SK-N-SH treated with all-trans-retinoic acid at 6 μM for 48 hours (cell line): ENCODE measurements at regions not wholly inside any gene's neighbourhood (a gene's known extent, or its start where the extent isn't known, plus 50 kb on each side); places are given as distances from the start of the nearest gene placed in this dataset.
"Not testable (repeated sequence)": the region's sequence is repeated elsewhere in the genome, so short reads cannot be mapped to it uniquely, and the experiment has no call there.

Experiments
- ATAC-seq: fragments of 200-7000 bp; cut with Tn5 transposase; 3 replicates; pipeline ENCODE4 v1.9.1; 2020; ENCODE audit warnings: mild to moderate bottlenecking, moderate library complexity
- ARNTL ChIP-seq: fragments of 450-650 bp; formaldehyde crosslinking; IDR thresholded peaks from 2 replicates; pipeline ENCODE4 v1.5.0; 2020; ENCODE audit warnings: low read depth, mild to moderate bottlenecking, moderate library complexity, borderline replicate concordance
- BACH2 ChIP-seq: fragments of 250-450 bp; sonication (Bioruptor Pico); IDR thresholded peaks from 2 replicates; pipeline ENCODE4 v1.9.0; 2021; ENCODE audit warnings: mild to moderate bottlenecking, borderline replicate concordance
- CSDC2 ChIP-seq: fragments of 250-450 bp; sonication (Bioruptor Pico); IDR thresholded peaks from 2 replicates; pipeline ENCODE4 v1.5.0; 2020; ENCODE audit warnings: mild to moderate bottlenecking, moderate library complexity
- GLIS3 ChIP-seq: fragments of 250-450 bp; sonication (Bioruptor Pico); IDR thresholded peaks from 2 replicates; pipeline ENCODE4 v1.5.0; 2020; ENCODE audit warnings: mild to moderate bottlenecking, moderate library complexity
- ISL1 ChIP-seq: fragments of 250-450 bp; sonication (Bioruptor Pico); IDR thresholded peaks from 2 replicates; pipeline ENCODE4 v2.1.2; 2022; ENCODE audit warnings: mild to moderate bottlenecking, moderate library complexity
- OSR1 ChIP-seq: fragments of 250-450 bp; sonication (Bioruptor Pico); IDR thresholded peaks from 2 replicates; pipeline ENCODE4 v1.8.0; 2022; ENCODE audit warnings: moderate library complexity, mild to moderate bottlenecking, inconsistent platforms
- PPARA ChIP-seq: fragments of 250-450 bp; sonication (Bioruptor Pico); IDR thresholded peaks from 2 replicates; pipeline ENCODE4 v1.5.0; 2020; ENCODE audit warnings: mild to moderate bottlenecking, borderline replicate concordance
- RARB ChIP-seq: fragments of 250-450 bp; sonication (Bioruptor Pico); IDR thresholded peaks from 2 replicates; pipeline ENCODE4 v1.8.0; 2021; ENCODE audit warnings: mild to moderate bottlenecking, moderate library complexity
- SNAI2 ChIP-seq: fragments of 250-450 bp; sonication (Bioruptor Pico); IDR thresholded peaks from 2 replicates; pipeline ENCODE4 v1.5.0; 2020; ENCODE audit warnings: mild to moderate bottlenecking, moderate library complexity
- TCF4 ChIP-seq: fragments of 250-450 bp; sonication (Bioruptor Pico); IDR thresholded peaks from 2 replicates; pipeline ENCODE4 v1.8.0; 2021; ENCODE audit warnings: mild to moderate bottlenecking, moderate library complexity, borderline replicate concordance
- TOX ChIP-seq: fragments of 250-450 bp; sonication (Bioruptor Pico); IDR thresholded peaks from 2 replicates; pipeline ENCODE4 v1.8.0; 2021; ENCODE audit warnings: mild to moderate bottlenecking, moderate library complexity, borderline replicate concordance
- ZC3H10 ChIP-seq: fragments of 250-450 bp; sonication (Bioruptor Pico); IDR thresholded peaks from 2 replicates; pipeline ENCODE4 v1.5.1; 2021; ENCODE audit warnings: mild to moderate bottlenecking, moderate library complexity
- ZFP3 ChIP-seq: fragments of 250-450 bp; sonication (Bioruptor Pico); IDR thresholded peaks from 2 replicates; pipeline ENCODE4 v1.5.0; 2020; ENCODE audit warnings: mild to moderate bottlenecking, moderate library complexity
- ZFP30 ChIP-seq: fragments of 450-650 bp; formaldehyde crosslinking; IDR thresholded peaks from 2 replicates; pipeline ENCODE4 v1.5.0; 2022; ENCODE audit warnings: mild to moderate bottlenecking, moderate library complexity
- ZNF565 ChIP-seq: fragments of 450-650 bp; formaldehyde crosslinking; conservative IDR thresholded peaks from 2 replicates; pipeline ENCODE4 v1.5.0; 2020; ENCODE audit warnings: low read depth, mild to moderate bottlenecking, moderate library complexity
- ZNF70 ChIP-seq: fragments of 450-650 bp; formaldehyde crosslinking; IDR thresholded peaks from 2 replicates; pipeline ENCODE4 v1.5.0; 2020; ENCODE audit warnings: mild to moderate bottlenecking, moderate library complexity
- ZNF8 ChIP-seq: fragments of 450-650 bp; formaldehyde crosslinking; IDR thresholded peaks from 2 replicates; pipeline ENCODE4 v1.5.0; 2020; ENCODE audit warnings: mild to moderate bottlenecking, moderate library complexity
- TF ChIP-seq, protein P1 (sequence below): fragments of 250-450 bp; sonication (Bioruptor Pico); IDR thresholded peaks from 2 replicates; pipeline ENCODE4 v1.5.1; 2020; ENCODE audit warnings: low read depth, mild to moderate bottlenecking, moderate library complexity
- TF ChIP-seq, protein P2 (sequence below): fragments of 250-450 bp; sonication (Bioruptor Pico); IDR thresholded peaks from 2 replicates; pipeline ENCODE4 v1.8.0; 2020; ENCODE audit warnings: mild to moderate bottlenecking, moderate library complexity, borderline replicate concordance
- TF ChIP-seq, protein P3 (sequence below): fragments of 250-450 bp; sonication (Bioruptor Pico); IDR thresholded peaks from 2 replicates; pipeline ENCODE4 v1.5.0; 2020; ENCODE audit warnings: mild to moderate bottlenecking, moderate library complexity
- TF ChIP-seq, protein P4 (sequence below): fragments of 250-450 bp; sonication (Bioruptor Pico); IDR thresholded peaks from 2 replicates; pipeline ENCODE4 v1.8.0; 2021; ENCODE audit warnings: low read depth, mild to moderate bottlenecking, moderate library complexity, borderline replicate concordance

DNA sequence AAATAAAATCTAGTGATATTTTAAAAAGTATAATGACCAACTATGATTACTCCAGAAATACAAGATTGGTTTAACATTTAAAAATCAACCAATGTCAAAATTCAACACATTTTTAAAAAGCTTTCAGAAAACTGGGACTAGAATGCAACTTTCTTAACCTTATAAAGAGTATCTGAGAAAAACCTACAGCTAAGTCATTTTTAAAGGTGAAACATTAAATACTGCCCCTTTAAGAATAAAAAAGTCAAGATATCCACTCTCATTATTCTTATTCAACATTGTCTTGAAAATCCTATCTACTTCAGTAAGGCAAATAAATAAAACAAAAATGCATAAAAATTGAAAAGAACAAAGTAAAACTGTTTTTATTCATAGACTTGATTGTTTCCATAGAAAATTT is 673.2 kb downstream of the UQCRFS1 start:
- no peak for TF ChIP-seq SNAI2 (CRISPR knock-in tag)
- TF ChIP-seq PPARA (CRISPR knock-in tag), result no peak
- ATAC-seq, result no peak

DNA sequence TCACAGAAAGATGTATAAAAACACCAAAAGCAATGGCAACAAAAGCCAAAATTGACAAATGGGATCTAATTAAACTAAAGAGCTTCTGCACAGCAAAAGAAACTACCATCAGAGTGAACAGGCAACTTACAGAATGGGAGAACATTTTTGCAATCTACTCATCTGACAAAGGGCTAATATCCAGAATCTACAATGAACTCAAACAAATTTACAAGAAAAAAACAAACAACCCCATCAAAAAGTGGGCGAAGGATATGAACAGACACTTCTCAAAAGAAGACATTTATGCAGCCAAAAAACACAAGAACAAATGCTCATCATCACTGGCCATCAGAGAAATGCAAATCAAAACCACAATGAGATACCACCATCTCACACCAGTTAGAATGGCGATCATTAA is 674.4 kb downstream of the UQCRFS1 start:
- ATAC-seq, result not testable (repeated sequence)

DNA sequence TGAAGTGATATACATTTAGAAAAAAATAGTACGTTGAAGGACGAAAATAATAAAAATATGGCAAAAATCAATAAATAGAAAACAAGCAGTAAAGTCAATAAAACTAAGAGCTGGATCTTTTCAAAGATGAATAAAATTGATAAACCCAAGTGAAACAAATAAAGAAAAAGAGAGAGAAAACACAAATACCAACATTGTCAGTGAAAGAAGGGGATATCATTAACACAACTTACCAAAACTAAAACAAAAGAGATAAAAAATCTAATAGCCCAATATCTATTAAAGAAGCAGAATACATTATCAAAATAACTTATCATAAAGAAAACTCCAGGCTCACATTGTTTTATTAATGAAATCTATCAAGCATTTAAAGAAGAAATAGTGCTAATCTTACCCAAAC is 675.1 kb downstream of the UQCRFS1 start:
- no peak for ATAC-seq
- TF ChIP-seq, protein P1, sequence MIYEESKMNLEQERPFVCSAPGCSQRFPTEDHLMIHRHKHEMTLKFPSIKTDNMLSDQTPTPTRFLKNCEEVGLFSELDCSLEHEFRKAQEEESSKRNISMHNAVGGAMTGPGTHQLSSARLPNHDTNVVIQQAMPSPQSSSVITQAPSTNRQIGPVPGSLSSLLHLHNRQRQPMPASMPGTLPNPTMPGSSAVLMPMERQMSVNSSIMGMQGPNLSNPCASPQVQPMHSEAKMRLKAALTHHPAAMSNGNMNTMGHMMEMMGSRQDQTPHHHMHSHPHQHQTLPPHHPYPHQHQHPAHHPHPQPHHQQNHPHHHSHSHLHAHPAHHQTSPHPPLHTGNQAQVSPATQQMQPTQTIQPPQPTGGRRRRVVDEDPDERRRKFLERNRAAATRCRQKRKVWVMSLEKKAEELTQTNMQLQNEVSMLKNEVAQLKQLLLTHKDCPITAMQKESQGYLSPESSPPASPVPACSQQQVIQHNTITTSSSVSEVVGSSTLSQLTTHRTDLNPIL, result no peak
- TF ChIP-seq ZFP3 (no peak), RARB (CRISPR knock-in tag) (no peak), ZNF8 (CRISPR knock-in tag) (no peak), OSR1 (no peak), TCF4 (CRISPR knock-in tag) (no peak), ZFP30 (no peak), ZC3H10 (CRISPR knock-in tag) (no peak), GLIS3 (CRISPR knock-in tag) (no peak)
- TF ChIP-seq, protein P2, sequence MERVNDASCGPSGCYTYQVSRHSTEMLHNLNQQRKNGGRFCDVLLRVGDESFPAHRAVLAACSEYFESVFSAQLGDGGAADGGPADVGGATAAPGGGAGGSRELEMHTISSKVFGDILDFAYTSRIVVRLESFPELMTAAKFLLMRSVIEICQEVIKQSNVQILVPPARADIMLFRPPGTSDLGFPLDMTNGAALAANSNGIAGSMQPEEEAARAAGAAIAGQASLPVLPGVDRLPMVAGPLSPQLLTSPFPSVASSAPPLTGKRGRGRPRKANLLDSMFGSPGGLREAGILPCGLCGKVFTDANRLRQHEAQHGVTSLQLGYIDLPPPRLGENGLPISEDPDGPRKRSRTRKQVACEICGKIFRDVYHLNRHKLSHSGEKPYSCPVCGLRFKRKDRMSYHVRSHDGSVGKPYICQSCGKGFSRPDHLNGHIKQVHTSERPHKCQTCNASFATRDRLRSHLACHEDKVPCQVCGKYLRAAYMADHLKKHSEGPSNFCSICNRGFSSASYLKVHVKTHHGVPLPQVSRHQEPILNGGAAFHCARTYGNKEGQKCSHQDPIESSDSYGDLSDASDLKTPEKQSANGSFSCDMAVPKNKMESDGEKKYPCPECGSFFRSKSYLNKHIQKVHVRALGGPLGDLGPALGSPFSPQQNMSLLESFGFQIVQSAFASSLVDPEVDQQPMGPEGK (CRISPR knock-in tag), result no peak

DNA sequence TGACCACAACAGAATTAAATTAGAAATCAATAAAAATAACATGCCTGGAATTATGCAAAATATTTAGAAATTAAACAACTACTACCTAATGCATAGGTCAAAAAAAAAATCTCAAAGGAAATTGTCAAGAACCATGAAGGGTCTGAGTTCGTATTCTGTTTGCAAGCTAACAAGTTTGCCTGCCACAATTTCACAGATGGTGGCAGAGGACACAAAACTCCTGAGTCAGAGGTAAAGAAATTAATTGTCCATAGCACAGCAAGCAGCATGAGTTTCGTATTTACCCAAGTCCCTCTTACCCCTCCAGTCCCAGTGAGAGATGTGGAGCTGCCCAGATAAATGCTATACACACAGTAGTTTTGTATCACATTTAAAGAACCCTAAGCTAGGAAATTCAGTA is 675.9 kb downstream of the UQCRFS1 start:
- TF ChIP-seq ARNTL (CRISPR knock-in tag), result no peak
- no peak for TF ChIP-seq ISL1 (CRISPR knock-in tag)
- no peak for TF ChIP-seq TOX (CRISPR knock-in tag)
- no peak for TF ChIP-seq TCF4 (CRISPR knock-in tag)
- TF ChIP-seq CSDC2 (CRISPR knock-in tag), result no peak
- no peak for TF ChIP-seq GLIS3 (CRISPR knock-in tag)
- no peak for TF ChIP-seq BACH2 (CRISPR knock-in tag)
- TF ChIP-seq, protein P3, sequence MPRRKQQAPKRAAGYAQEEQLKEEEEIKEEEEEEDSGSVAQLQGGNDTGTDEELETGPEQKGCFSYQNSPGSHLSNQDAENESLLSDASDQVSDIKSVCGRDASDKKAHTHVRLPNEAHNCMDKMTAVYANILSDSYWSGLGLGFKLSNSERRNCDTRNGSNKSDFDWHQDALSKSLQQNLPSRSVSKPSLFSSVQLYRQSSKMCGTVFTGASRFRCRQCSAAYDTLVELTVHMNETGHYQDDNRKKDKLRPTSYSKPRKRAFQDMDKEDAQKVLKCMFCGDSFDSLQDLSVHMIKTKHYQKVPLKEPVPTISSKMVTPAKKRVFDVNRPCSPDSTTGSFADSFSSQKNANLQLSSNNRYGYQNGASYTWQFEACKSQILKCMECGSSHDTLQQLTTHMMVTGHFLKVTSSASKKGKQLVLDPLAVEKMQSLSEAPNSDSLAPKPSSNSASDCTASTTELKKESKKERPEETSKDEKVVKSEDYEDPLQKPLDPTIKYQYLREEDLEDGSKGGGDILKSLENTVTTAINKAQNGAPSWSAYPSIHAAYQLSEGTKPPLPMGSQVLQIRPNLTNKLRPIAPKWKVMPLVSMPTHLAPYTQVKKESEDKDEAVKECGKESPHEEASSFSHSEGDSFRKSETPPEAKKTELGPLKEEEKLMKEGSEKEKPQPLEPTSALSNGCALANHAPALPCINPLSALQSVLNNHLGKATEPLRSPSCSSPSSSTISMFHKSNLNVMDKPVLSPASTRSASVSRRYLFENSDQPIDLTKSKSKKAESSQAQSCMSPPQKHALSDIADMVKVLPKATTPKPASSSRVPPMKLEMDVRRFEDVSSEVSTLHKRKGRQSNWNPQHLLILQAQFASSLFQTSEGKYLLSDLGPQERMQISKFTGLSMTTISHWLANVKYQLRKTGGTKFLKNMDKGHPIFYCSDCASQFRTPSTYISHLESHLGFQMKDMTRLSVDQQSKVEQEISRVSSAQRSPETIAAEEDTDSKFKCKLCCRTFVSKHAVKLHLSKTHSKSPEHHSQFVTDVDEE, result no peak
- TF ChIP-seq, protein P4, sequence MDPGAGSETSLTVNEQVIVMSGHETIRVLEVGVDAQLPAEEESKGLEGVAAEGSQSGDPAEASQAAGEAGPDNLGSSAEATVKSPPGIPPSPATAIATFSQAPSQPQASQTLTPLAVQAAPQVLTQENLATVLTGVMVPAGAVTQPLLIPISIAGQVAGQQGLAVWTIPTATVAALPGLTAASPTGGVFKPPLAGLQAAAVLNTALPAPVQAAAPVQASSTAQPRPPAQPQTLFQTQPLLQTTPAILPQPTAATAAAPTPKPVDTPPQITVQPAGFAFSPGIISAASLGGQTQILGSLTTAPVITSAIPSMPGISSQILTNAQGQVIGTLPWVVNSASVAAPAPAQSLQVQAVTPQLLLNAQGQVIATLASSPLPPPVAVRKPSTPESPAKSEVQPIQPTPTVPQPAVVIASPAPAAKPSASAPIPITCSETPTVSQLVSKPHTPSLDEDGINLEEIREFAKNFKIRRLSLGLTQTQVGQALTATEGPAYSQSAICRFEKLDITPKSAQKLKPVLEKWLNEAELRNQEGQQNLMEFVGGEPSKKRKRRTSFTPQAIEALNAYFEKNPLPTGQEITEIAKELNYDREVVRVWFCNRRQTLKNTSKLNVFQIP (CRISPR knock-in tag), result no peak
- TF ChIP-seq, protein P2 (CRISPR knock-in tag), result no peak
- no peak for TF ChIP-seq ZNF565
- no peak for TF ChIP-seq ZNF70 (CRISPR knock-in tag)
- no peak for TF ChIP-seq PPARA (CRISPR knock-in tag)
- no peak for ATAC-seq
